Cardiac fibroblast (primary cell): ENCODE measurements at regions not wholly inside any gene's neighbourhood (a gene's known extent, or its start where the extent isn't known, plus 50 kb on each side); places are given as distances from the start of the nearest gene placed in this dataset.
"Not testable (repeated sequence)": the region's sequence is repeated elsewhere in the genome, so short reads cannot be mapped to it uniquely, and the experiment has no call there.

Source experiments
- DNase-seq, 2 donors: peaks; one replicate each; pipeline versions ENCODE4 v3.0.0 to v3.0.0-alpha.2; 2010; ENCODE audit warnings: low read depth in 2 of 2
- H3K4me3 ChIP-seq, 2 donors: replicated peaks in 1 of 2; 1 replicate in 1 of 2; 2 replicates in 1 of 2; pipeline ENCODE4 v1.5.1; 2011; ENCODE audit warnings: low read depth in 2 of 2, low read length in 2 of 2, mild to moderate bottlenecking in 2 of 2, moderate library complexity in 1 of 2
- CTCF ChIP-seq: IDR thresholded peaks from one replicate; pipeline ENCODE4 v1.5.1; 2011; ENCODE audit warnings: low read depth, mild to moderate bottlenecking, low read length, inconsistent platforms

- no peak for TF ChIP-seq CTCF
- H3K4me3 ChIP-seq, result no peak overlapping the region
- no peak for DNase-seq
These were observed 297.6 kb downstream of the CDH7 start for GRCh38 chr18:66048406-66048805.

GRCh38 chr18:66046032-66046602 is 295.3 kb downstream of the CDH7 start:
- DNase-seq, result no peak
- H3K4me3 ChIP-seq, result no peak overlapping the region
- no peak for TF ChIP-seq CTCF

DNA sequence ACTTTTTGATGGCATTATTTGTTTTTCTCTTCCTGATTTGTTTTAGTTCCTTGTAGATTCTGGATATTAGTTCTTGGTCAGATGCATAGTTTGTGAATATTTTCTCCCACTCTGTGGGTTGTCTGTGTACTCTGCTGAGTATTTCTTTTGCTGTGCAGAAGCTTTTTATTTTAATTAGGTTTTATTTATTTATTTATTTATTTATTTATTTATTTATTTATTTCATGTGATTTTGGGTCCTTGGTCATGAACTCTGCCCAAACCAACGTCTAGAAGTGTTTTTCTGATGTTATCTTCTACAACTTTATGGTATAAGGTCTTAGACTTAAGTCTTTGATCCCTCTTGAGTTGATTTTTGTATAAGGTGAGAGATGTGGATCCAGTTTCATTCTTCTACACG is 292.2 kb downstream of the CDH7 start:
- no peak for TF ChIP-seq CTCF
- DNase-seq, result no peak
- no peak overlapping the region for H3K4me3 ChIP-seq

GRCh38 chr18:66013969-66014368 is 263.2 kb downstream of the CDH7 start:
- TF ChIP-seq CTCF, result no peak
- peak in 1 of 2 donors; percentile 9 for DNase-seq
- H3K4me3 ChIP-seq, result no peak overlapping the region

DNA sequence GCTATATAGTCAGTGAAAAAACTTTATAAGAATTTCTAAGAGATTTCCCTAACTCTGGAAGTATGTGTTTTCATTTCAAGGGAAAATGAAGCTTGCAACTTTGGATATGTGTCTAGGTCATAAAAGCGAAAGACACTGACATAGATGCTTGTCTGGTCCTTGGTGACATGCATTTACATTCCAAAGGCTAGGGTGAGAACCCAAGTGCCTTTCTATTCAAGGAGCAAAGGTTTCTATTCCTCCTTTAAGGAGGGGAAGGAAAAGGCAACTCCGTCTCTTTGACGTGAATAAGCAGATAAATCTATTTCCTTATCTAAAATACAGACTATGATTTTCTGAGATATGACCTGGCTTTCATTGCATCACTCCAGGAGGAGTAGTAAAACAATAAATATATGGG is 261.1 kb downstream of the CDH7 start:
- DNase-seq, result no peak
- no peak for TF ChIP-seq CTCF
- no peak overlapping the region for H3K4me3 ChIP-seq

GRCh38 chr18:66005831-66006588 is 255.2 kb downstream of the CDH7 start:
- no peak overlapping the region for H3K4me3 ChIP-seq
- no peak for DNase-seq
- TF ChIP-seq CTCF, result no peak

DNA sequence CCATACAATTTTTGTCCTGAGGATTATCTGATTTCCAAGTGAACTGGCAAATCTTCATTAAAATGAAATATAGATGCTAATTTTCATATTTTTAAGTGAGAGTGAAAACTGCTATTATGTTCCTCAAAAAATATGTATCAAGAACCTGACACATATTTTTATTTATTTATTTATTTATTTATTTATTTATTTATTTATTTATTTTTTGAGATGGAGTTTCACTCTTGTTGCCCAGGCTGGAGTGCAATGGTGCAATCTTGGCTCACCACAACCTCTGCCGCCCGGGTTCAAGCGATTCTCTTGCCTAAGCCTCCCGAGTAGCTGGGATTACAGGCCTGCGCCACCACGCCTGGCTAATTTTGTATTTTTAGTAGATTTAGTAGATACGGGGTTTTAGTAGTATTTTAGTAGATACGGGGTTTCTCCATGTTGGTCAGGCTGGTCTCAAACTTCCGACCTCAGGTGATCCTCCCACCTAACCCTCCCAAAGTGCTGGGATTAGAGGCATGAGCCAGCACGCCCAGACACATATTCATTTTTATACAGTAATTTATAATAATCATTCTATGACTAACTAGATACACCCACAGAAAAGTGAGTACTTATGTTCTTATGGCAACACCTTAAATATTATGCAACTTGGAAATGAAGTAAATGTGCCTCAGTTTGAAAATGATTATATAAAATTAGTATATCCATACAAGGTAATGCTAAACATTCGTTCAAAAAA is 248.3 kb downstream of the CDH7 start:
- not testable (repeated sequence) for H3K4me3 ChIP-seq, DNase-seq
